Endodermal cell (in vitro differentiated cells): ENCODE measurements at regions not wholly inside any gene's neighbourhood (a gene's known extent, or its start where the extent isn't known, plus 50 kb on each side); places are given as distances from the start of the nearest gene placed in this dataset.
A peak's percentile ranks its signal among the peaks of the same experiment; 100 is the strongest.

Experiments
- DNase-seq: peaks from one replicate; pipeline ENCODE4 v3.0.0-alpha.2; 2017
- H3K27ac ChIP-seq: 2 replicates; pipeline ENCODE4 v1.5.1; 2013; ENCODE audit warnings: mild to moderate bottlenecking, low read depth, low read length, moderate library complexity
- H3K27me3 ChIP-seq: 2 replicates; pipeline ENCODE4 v1.6.1; 2013; ENCODE audit warnings: mild to moderate bottlenecking, low read length, moderate library complexity; ENCODE audit not compliant: insufficient read depth, control insufficient read depth, poor library complexity, severe bottlenecking
- H3K36me3 ChIP-seq: 2 replicates; pipeline ENCODE4 v1.7.0; 2013; ENCODE audit warnings: mild to moderate bottlenecking, low read length, moderate library complexity; ENCODE audit not compliant: control insufficient read depth, insufficient read depth
- H3K4me1 ChIP-seq: one replicate; pipeline ENCODE4 v1.7.0; 2013; ENCODE audit warnings: low read length; ENCODE audit not compliant: control insufficient read depth, insufficient read depth
- H3K4me3 ChIP-seq: 2 replicates; pipeline ENCODE4 v1.5.1; 2013; ENCODE audit warnings: mild to moderate bottlenecking, low read length, moderate library complexity
- H3K9ac ChIP-seq: 2 replicates; pipeline ENCODE4 v1.6.1; 2013; ENCODE audit warnings: mild to moderate bottlenecking, low read length, moderate library complexity; ENCODE audit not compliant: poor library complexity, severe bottlenecking; ENCODE audit errors: extremely low read depth
- H3K9me3 ChIP-seq: 2 replicates; pipeline ENCODE4 v1.6.1; 2013; ENCODE audit warnings: mild to moderate bottlenecking, low read length, moderate library complexity; ENCODE audit not compliant: control insufficient read depth
- H3K27ac Mint-ChIP-seq: 2 replicates; pipeline ENCODE4 v1.8.0; 2020; ENCODE audit warnings: mixed read lengths
- H3K27me3 Mint-ChIP-seq: 2 replicates; pipeline ENCODE4 v1.8.0; 2021; ENCODE audit warnings: mild to moderate bottlenecking, mixed read lengths; ENCODE audit not compliant: insufficient read depth
- H3K36me3 Mint-ChIP-seq: 2 replicates; pipeline ENCODE4 v1.8.0; 2020; ENCODE audit warnings: low read depth, mixed read lengths
- H3K4me1 Mint-ChIP-seq: 2 replicates; pipeline ENCODE4 v1.8.0; 2020; ENCODE audit warnings: mixed read lengths
- H3K4me3 Mint-ChIP-seq: 2 replicates; pipeline ENCODE4 v1.8.0; 2020; ENCODE audit warnings: mild to moderate bottlenecking, moderate library complexity, mixed read lengths
- H3K9me3 Mint-ChIP-seq: 2 replicates; pipeline ENCODE4 v1.8.0; 2020; ENCODE audit warnings: mild to moderate bottlenecking, mixed read lengths
- CTCF ChIP-seq: fragments of 200-600 bp; sonication (generic); conservative IDR thresholded peaks from 2 replicates; pipeline ENCODE4 v1.5.0; 2021; ENCODE audit warnings: antibody characterized with exemption, mild to moderate bottlenecking
- WGBS, 2 experiments: methylation state at CpG; one replicate each; pipeline versions ENCODE4 v1.1.5 to v1.1.7; 2013; ENCODE audit warnings: missing lambda C conversion rate in 2 of 2, mixed read lengths in 1 of 2; ENCODE audit not compliant: insufficient coverage in 1 of 2, insufficient read length in 1 of 2; 5-methylcytosine and 5-hydroxymethylcytosine counted together

- WGBS, 2 experiments = 87 to 100% methylated on average over 2 to 4 of the region's 4 CpGs
- DNase-seq = no peak
- Histone ChIP-seq H3K27ac (no peak overlapping the region), H3K9me3 (no peaks in the 10 kb centered on the region), H3K36me3 (no peaks in the 10 kb centered on the region), H3K9ac (no peak overlapping the region), H3K27me3 (no peaks in the 10 kb centered on the region), H3K4me1 (no peaks in the 10 kb centered on the region), H3K4me3 (no peak overlapping the region)
- Mint-ChIP-seq H3K4me3 (no peak overlapping the region), H3K36me3 (no peaks in the 10 kb centered on the region), H3K9me3 (no peaks in the 10 kb centered on the region), H3K27me3 (no peaks in the 10 kb centered on the region), H3K27ac (no peak overlapping the region), H3K4me1 (no peaks in the 10 kb centered on the region)
- no peak for TF ChIP-seq CTCF
These were observed 462.5 kb downstream of the TNS3 start for GRCh38 chr7:47119261-47119865.

- Mint-ChIP-seq H3K9me3 (peaks cover 4% of the 10 kb centered on the region), H3K27ac (no peak overlapping the region), H3K4me3 (no peak overlapping the region), H3K4me1 (no peaks in the 10 kb centered on the region), H3K36me3 (no peaks in the 10 kb centered on the region), H3K27me3 (no peaks in the 10 kb centered on the region)
- no peak overlapping the region for H3K9ac ChIP-seq
- no peaks in the 10 kb centered on the region for H3K36me3 ChIP-seq
- no peak overlapping the region for H3K27ac ChIP-seq
- H3K4me1 ChIP-seq = no peaks in the 10 kb centered on the region
- H3K27me3 ChIP-seq = no peaks in the 10 kb centered on the region
- no peak overlapping the region for H3K4me3 ChIP-seq
- H3K9me3 ChIP-seq = no peaks in the 10 kb centered on the region
- WGBS, 2 experiments = 88% methylated on average over 4 of the region's 4 CpGs; no CpG with 5 or more reads in 1 of the 2 experiments
- no peak for TF ChIP-seq CTCF
- DNase-seq = peak; percentile 56
These were observed 477.7 kb downstream of the TNS3 start for GRCh38 chr7:47104206-47104549.

- H3K9ac ChIP-seq = no peak overlapping the region
- 95 to 100% methylated on average over 1 to 17 of the region's 17 CpGs for WGBS, 2 experiments
- H3K9me3 Mint-ChIP-seq = peaks cover 4% of the 10 kb centered on the region
- no peak overlapping the region for H3K4me3 Mint-ChIP-seq
- H3K27me3 Mint-ChIP-seq = no peaks in the 10 kb centered on the region
- H3K4me1 ChIP-seq = no peaks in the 10 kb centered on the region
- no peak overlapping the region for H3K27ac ChIP-seq
- no peaks in the 10 kb centered on the region for H3K9me3 ChIP-seq
- no peaks in the 10 kb centered on the region for H3K36me3 ChIP-seq
- H3K4me3 ChIP-seq = no peak overlapping the region
- DNase-seq = peak; percentile 52
- no peak overlapping the region for H3K27ac Mint-ChIP-seq
- no peaks in the 10 kb centered on the region for H3K36me3 Mint-ChIP-seq
- H3K4me1 Mint-ChIP-seq = no peaks in the 10 kb centered on the region
- no peaks in the 10 kb centered on the region for H3K27me3 ChIP-seq
- no peak for TF ChIP-seq CTCF
These were observed 478.3 kb downstream of the TNS3 start for GRCh38 chr7:47103498-47104205.
